Type B pancreatic cell (in vitro differentiated cells): ENCODE measurements at regions not wholly inside any gene's neighbourhood (a gene's known extent, or its start where the extent isn't known, plus 50 kb on each side); places are given as distances from the start of the nearest gene placed in this dataset.

ENCODE experiments used
- DNase-seq: peaks from one replicate; pipeline ENCODE4 v3.0.0; 2021; ENCODE audit warnings: mixed read lengths; ENCODE audit not compliant: unreplicated experiment; ENCODE audit errors: extremely low spot score
- H3K27ac Mint-ChIP-seq: 2 replicates; pipeline ENCODE4 v1.8.0; 2021; ENCODE audit warnings: mild to moderate bottlenecking, mixed read lengths
- H3K27me3 Mint-ChIP-seq: 2 replicates; pipeline ENCODE4 v1.8.0; 2021; ENCODE audit warnings: mixed read lengths
- H3K36me3 Mint-ChIP-seq: 2 replicates; pipeline ENCODE4 v1.8.0; 2021; ENCODE audit warnings: mixed read lengths
- H3K4me1 Mint-ChIP-seq: one replicate; pipeline ENCODE4 v1.8.0; 2021; ENCODE audit warnings: mixed read lengths; ENCODE audit not compliant: unreplicated experiment
- H3K4me3 Mint-ChIP-seq: 2 replicates; pipeline ENCODE4 v1.8.0; 2021; ENCODE audit warnings: mild to moderate bottlenecking, mixed read lengths
- H3K9me3 Mint-ChIP-seq: 2 replicates; pipeline ENCODE4 v1.8.0; 2021; ENCODE audit warnings: mixed read lengths
- CTCF ChIP-seq: fragments of 200-600 bp; sonication (generic); conservative IDR thresholded peaks from 2 replicates; pipeline ENCODE4 v1.5.0; 2021; ENCODE audit warnings: antibody characterized with exemption, mild to moderate bottlenecking

DNA sequence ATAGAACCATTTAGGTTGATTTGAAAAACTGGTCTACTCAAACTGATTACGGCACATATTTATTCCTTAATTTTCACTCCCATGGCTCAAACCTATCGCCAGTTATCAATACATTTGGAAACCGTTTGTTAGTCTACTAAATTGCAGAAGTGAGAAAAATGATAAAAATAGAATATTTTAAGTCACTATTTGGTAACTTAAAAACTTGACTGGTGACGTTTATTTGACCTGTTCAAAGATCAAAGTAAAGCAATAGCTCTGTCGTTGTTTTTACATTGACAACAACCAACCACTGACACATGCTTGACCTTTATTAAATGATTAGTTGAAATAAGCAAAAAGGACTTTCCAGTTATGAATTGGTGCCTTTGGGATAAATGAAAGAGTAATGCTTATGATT, 402.9 kb upstream of the MAP3K7 start:
- Mint-ChIP-seq H3K36me3 (no peaks in the 10 kb centered on the region), H3K9me3 (peaks cover 5% of the 10 kb centered on the region), H3K27ac (no peak overlapping the region), H3K27me3 (no peaks in the 10 kb centered on the region), H3K4me1 (no peaks in the 10 kb centered on the region), H3K4me3 (no peak overlapping the region)
- no peak for TF ChIP-seq CTCF
- DNase-seq = no peak

GRCh38 chr6:90984066-90984465, 397.2 kb upstream of the MAP3K7 start:
- Mint-ChIP-seq H3K27ac (no peak overlapping the region), H3K4me3 (no peak overlapping the region), H3K9me3 (no peaks in the 10 kb centered on the region), H3K27me3 (peaks cover 4% of the 10 kb centered on the region), H3K4me1 (peaks cover 11% of the 10 kb centered on the region), H3K36me3 (no peaks in the 10 kb centered on the region)
- no peak for DNase-seq
- no peak for TF ChIP-seq CTCF

DNA sequence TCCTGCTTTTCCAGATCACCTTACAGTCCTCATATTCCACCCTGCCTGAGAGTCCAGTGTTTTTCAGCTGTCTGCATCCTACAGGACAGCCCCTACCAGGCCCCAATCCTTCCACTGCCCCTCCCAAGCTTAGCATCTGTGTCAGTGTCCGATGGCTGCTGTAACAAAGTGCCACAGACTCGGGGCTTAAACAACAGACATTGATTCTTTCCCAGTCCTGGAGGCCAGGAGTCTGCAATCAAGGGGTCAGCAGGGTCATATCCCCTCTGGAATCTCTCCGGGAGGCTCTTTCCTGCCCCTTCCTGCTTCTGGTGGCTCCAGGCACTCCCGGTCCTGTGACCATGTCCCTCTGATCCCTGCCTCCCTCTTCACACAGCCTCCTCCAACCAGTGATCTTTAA, 396.6 kb upstream of the MAP3K7 start:
- Mint-ChIP-seq H3K9me3 (no peaks in the 10 kb centered on the region), H3K27me3 (peaks cover 4% of the 10 kb centered on the region), H3K36me3 (no peaks in the 10 kb centered on the region), H3K4me3 (no peak overlapping the region), H3K27ac (no peak overlapping the region), H3K4me1 (peaks cover 11% of the 10 kb centered on the region)
- no peak for TF ChIP-seq CTCF
- no peak for DNase-seq

DNA sequence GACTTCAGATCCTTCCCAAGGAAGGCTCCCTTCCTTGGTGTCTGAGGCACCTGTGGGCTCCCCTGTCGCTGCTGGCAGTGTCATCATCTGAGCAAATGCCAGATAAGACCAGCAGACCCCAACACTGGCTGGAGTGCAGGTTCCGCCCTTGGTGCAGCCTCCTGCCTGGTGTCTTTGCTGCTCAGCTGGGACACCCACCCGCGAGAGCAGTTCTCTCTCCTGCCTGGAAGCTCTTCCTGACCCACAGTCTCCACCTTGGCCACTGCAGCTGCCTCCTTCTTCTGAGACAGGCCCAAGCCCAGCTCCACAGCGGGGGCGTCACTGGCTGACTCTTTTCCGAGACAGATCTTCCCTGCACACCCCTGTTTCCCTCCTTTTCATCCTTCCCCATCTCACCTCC, 395.7 kb upstream of the MAP3K7 start:
- peaks cover 4% of the 10 kb centered on the region for H3K27me3 Mint-ChIP-seq
- no peak for DNase-seq
- no peak overlapping the region for H3K4me3 Mint-ChIP-seq
- TF ChIP-seq CTCF = no peak
- no peak overlapping the region for H3K27ac Mint-ChIP-seq
- no peaks in the 10 kb centered on the region for H3K9me3 Mint-ChIP-seq
- H3K4me1 Mint-ChIP-seq = peaks cover 16% of the 10 kb centered on the region
- no peaks in the 10 kb centered on the region for H3K36me3 Mint-ChIP-seq

DNA sequence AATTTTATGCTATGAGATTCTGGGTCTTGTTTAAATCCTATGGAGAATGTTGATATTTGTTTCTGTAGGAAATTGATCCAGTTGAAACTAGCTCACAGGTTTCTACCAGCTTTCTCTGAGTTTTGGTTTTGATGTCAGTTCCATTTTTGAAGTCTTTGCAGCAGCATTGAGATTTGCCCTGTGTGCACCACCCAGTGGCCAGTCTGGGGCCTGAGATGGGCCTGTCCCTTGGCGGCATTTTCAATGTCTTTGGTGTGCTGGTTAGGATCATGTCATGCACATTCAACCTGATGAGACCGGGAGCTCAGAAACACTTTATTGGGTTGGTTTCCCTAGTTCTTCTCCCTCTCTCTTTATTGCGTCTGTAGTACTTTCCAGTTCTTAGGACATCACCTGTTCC, 395.2 kb upstream of the MAP3K7 start:
- peaks cover 19% of the 10 kb centered on the region for H3K4me1 Mint-ChIP-seq
- DNase-seq = no peak
- H3K27me3 Mint-ChIP-seq = peaks cover 4% of the 10 kb centered on the region

More for the DNA sequence above, 395.2 kb upstream of the MAP3K7 start:
- Mint-ChIP-seq H3K36me3 (no peaks in the 10 kb centered on the region), H3K27ac (no peak overlapping the region), H3K4me3 (no peak overlapping the region), H3K9me3 (no peaks in the 10 kb centered on the region)
- no peak for TF ChIP-seq CTCF
